ENCODE measurements at regions not wholly inside any gene's neighbourhood (a gene's known extent, or its start where the extent isn't known, plus 50 kb on each side); places are given as distances from the start of the nearest gene placed in this dataset.

DNA sequence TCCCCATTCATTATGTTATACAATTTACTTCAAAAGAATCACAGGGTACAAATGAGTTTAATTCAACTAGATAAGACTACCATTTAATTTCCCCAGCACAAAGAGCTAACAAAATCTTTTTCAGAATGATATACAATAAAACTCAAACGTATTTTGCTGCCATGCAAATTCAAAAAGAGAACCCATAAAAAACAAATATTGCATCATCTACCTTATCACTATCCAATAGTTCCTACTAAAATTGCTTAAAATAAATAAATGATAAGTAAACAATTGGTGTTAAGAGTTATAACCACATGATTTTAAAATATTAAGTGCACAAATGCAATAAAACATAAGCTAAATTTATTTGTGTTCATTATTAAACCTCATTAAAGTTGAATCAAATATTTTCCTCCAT is 919.4 kb downstream of the SLITRK5 start:
- TF ChIP-seq, protein P1, sequence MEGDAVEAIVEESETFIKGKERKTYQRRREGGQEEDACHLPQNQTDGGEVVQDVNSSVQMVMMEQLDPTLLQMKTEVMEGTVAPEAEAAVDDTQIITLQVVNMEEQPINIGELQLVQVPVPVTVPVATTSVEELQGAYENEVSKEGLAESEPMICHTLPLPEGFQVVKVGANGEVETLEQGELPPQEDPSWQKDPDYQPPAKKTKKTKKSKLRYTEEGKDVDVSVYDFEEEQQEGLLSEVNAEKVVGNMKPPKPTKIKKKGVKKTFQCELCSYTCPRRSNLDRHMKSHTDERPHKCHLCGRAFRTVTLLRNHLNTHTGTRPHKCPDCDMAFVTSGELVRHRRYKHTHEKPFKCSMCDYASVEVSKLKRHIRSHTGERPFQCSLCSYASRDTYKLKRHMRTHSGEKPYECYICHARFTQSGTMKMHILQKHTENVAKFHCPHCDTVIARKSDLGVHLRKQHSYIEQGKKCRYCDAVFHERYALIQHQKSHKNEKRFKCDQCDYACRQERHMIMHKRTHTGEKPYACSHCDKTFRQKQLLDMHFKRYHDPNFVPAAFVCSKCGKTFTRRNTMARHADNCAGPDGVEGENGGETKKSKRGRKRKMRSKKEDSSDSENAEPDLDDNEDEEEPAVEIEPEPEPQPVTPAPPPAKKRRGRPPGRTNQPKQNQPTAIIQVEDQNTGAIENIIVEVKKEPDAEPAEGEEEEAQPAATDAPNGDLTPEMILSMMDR (IDR thresholded peaks at IDR 0.05) = no peak

DNA sequence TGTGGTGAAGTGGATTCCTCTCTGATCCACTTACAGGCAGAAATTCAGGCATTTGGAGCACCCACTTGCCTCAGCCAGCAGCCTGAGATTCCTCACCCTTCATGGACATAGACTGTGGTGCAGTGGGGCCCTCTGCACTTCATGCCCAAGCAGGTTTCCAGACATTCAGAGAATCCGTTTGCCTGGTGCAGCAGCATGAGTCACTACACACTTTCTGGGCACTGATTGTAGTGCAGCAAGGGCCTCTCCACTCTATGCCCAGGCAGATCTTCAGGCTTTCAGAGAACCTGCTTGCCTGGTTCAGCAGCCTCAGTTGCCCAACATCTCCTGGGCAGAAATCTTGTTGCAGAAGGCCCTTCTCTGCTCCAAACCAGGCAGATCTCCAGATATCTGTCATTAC is 920.9 kb downstream of the SLITRK5 start:
- Histone ChIP-seq H3K4me1 (ENCODE audit: control insufficient read depth, insufficient read depth, low read length) (no peaks in the 10 kb centered on the region), H3K27ac (ENCODE audit: low read length) (no peak overlapping the region), H3K27me3 (ENCODE audit: control insufficient read depth, insufficient read depth, low read length) (no peaks in the 10 kb centered on the region), H3K36me3 (ENCODE audit: control insufficient read depth, insufficient read depth, low read length) (no peaks in the 10 kb centered on the region), H3K9me3 (ENCODE audit: control insufficient read depth, insufficient read depth, low read length) (peaks cover 16% of the 10 kb centered on the region), H3K4me3 (ENCODE audit: low read length) (no peak overlapping the region)
- Mint-ChIP-seq H3K4me1 (no peaks in the 10 kb centered on the region), H3K9me3 (peaks cover 4 to 14% of the 10 kb centered on the region in 2 donors), H3K36me3 (peaks cover 41% of the 10 kb centered on the region), H3K27ac (no peak overlapping the region), H3K4me3 (no peak overlapping the region), H3K27me3 (ENCODE audit: low read depth in 2 of 2) (no peaks in the 10 kb centered on the region)
- DNase-seq (no peak), ATAC-seq (no peak)
- intact Hi-C loops (cut with micrococcal nuclease) = no loop called here
- TF ChIP-seq, protein P1 (IDR thresholded peaks at IDR 0.05) = no peak
- WGBS (ENCODE audit: insufficient coverage) = 90% methylated on average over 1 of the region's 1 CpG

More for the DNA sequence above, 919.4 kb downstream of the SLITRK5 start:
- Mint-ChIP-seq H3K4me3 (no peak overlapping the region), H3K27ac (no peak overlapping the region), H3K4me1 (peaks cover 6% of the 10 kb centered on the region in 2 donors), H3K36me3 (peaks cover 29% of the 10 kb centered on the region), H3K9me3 (peaks cover 4 to 14% of the 10 kb centered on the region in 2 donors), H3K27me3 (ENCODE audit: low read depth in 2 of 2) (no peaks in the 10 kb centered on the region)
- DNase-seq (no peak), ATAC-seq (no peak)
- Histone ChIP-seq H3K27ac (ENCODE audit: low read length) (no peak overlapping the region), H3K27me3 (ENCODE audit: control insufficient read depth, insufficient read depth, low read length) (no peaks in the 10 kb centered on the region), H3K4me3 (ENCODE audit: low read length) (no peak overlapping the region), H3K4me1 (ENCODE audit: control insufficient read depth, insufficient read depth, low read length) (no peaks in the 10 kb centered on the region), H3K36me3 (ENCODE audit: control insufficient read depth, insufficient read depth, low read length) (no peaks in the 10 kb centered on the region), H3K9me3 (ENCODE audit: control insufficient read depth, insufficient read depth, low read length) (peaks cover 16% of the 10 kb centered on the region)
- intact Hi-C loops (cut with micrococcal nuclease) = no loop called here
- 67% methylated on average over 1 of the region's 1 CpG for WGBS (ENCODE audit: insufficient coverage)

DNA sequence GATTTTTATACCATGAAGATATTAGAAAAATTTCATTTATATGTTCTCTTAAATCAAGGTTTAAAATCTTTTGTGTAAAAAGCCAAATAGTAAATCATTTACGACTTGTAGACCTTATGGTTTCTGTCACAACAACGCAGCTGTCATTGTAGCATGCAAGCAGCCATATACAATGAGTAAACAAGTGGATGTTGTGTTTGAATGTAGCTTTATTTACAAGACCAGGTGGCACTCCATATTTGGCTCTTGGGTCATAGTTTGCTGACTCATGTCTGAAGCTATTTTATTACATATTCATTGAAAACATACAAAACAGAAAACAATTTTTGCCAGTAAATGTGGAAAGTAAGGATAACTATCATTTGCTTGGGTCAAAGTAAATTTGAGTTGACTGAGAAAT is 930.8 kb downstream of the SLITRK5 start:
- no peak for DNase-seq
- H3K36me3 Mint-ChIP-seq = no peaks in the 10 kb centered on the region
- H3K27me3 Mint-ChIP-seq (ENCODE audit: low read depth in 2 of 2) = no peaks in the 10 kb centered on the region
- H3K27ac ChIP-seq (ENCODE audit: low read length) = no peak overlapping the region
- no peak overlapping the region for H3K4me3 ChIP-seq (ENCODE audit: low read length)
- H3K9me3 ChIP-seq (ENCODE audit: control insufficient read depth, insufficient read depth, low read length) = no peaks in the 10 kb centered on the region
- no peak for ATAC-seq
- intact Hi-C loops (cut with micrococcal nuclease) = no loop called here
- H3K4me1 ChIP-seq (ENCODE audit: control insufficient read depth, insufficient read depth, low read length) = no peaks in the 10 kb centered on the region
- peaks cover 0 to 3% of the 10 kb centered on the region in 2 donors for H3K4me1 Mint-ChIP-seq
- no peaks in the 10 kb centered on the region for H3K27me3 ChIP-seq (ENCODE audit: control insufficient read depth, insufficient read depth, low read length)
- H3K9me3 Mint-ChIP-seq = peaks cover 2 to 5% of the 10 kb centered on the region in 2 donors
- 91% methylated on average over 2 of the region's 2 CpGs for WGBS (ENCODE audit: insufficient coverage)
- TF ChIP-seq, protein P1 (IDR thresholded peaks at IDR 0.05) = no peak
- no peak overlapping the region for H3K27ac Mint-ChIP-seq
- no peaks in the 10 kb centered on the region for H3K36me3 ChIP-seq (ENCODE audit: control insufficient read depth, insufficient read depth, low read length)
- H3K4me3 Mint-ChIP-seq = no peak overlapping the region
